ENCODE measurements at regions not wholly inside any gene's neighbourhood (a gene's known extent, or its start where the extent isn't known, plus 50 kb on each side); places are given as distances from the start of the nearest gene placed in this dataset.

DNA sequence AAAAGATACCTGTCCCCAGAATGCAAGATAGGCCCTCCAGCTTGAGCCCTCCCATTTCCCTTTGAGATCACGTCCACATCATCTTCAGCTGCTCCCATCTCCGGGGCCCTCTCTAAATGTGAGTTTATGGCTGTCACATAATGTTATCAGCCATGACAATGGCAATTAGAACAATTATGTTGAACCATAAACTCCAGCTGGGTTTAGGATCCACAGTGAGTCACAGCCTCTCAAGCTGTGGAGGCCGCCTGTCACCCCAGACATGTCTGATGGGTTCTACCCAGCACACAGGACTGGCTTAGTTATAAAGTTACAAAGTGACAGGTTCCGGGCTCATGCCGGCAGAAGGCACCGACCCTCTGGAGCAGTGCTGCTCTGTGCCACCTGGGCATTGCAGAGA, 597.3 kb downstream of the PTPRU start:
- TF ChIP-seq, protein P1, sequence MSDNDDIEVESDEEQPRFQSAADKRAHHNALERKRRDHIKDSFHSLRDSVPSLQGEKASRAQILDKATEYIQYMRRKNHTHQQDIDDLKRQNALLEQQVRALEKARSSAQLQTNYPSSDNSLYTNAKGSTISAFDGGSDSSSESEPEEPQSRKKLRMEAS (IDR thresholded peaks at IDR 0.05; ENCODE audit: low read depth, low read length) = no peak
- TF ChIP-seq POLR2A (IDR thresholded peaks at IDR 0.05; ENCODE audit: extremely low read depth, insufficient read length) = no peak

All from NB4 (cell line).